Panc1 (cell line): ENCODE measurements at regions not wholly inside any gene's neighbourhood (a gene's known extent, or its start where the extent isn't known, plus 50 kb on each side); places are given as distances from the start of the nearest gene placed in this dataset.

Source experiments
- POLR2AphosphoS5 ChIP-seq: IDR thresholded peaks from 2 replicates; pipeline ENCODE4 v1.6.1; 2012; ENCODE audit warnings: mild to moderate bottlenecking, low read depth, low read length, moderate library complexity
- SIN3A ChIP-seq: IDR thresholded peaks from 2 replicates; pipeline ENCODE4 v1.6.1; 2012; ENCODE audit warnings: low read depth, mild to moderate bottlenecking, low read length, moderate library complexity, borderline replicate concordance; ENCODE audit not compliant: insufficient read depth
- TF ChIP-seq, protein P1 (sequence below): fragments of 450-650 bp; IDR thresholded peaks from 2 replicates; pipeline ENCODE4 v1.5.1; 2017; ENCODE audit warnings: mild to moderate bottlenecking
- TF ChIP-seq, protein P2 (sequence below), 2 experiments: IDR thresholded peaks; 2 replicates each; pipeline ENCODE4 v1.6.1; 2011 to 2012; ENCODE audit warnings: low read depth in 2 of 2, control low read depth in 1 of 2, low read length in 1 of 2, mild to moderate bottlenecking in 1 of 2, moderate library complexity in 1 of 2; ENCODE audit not compliant: insufficient read depth in 1 of 2

DNA sequence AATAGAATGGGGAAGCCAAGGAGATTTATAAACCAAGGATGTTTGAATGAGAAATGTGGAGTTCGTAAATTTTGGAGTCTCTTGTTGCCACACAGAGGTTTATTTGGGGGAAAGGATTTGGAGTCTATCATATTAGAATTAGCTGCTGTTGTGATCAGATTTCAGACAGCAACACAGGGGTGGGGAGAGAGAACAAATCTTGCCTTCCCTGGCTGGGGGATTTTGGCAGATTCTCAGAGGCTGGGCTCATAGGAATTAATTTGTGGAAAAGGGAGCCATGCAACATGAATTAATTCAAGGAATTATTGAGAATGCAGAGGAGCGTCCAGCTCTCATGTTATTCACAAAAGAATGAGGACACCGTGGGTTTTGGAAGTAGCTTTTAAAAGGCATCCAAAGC is 73.9 kb upstream of the PRMT8 start:
- TF ChIP-seq, protein P1, sequence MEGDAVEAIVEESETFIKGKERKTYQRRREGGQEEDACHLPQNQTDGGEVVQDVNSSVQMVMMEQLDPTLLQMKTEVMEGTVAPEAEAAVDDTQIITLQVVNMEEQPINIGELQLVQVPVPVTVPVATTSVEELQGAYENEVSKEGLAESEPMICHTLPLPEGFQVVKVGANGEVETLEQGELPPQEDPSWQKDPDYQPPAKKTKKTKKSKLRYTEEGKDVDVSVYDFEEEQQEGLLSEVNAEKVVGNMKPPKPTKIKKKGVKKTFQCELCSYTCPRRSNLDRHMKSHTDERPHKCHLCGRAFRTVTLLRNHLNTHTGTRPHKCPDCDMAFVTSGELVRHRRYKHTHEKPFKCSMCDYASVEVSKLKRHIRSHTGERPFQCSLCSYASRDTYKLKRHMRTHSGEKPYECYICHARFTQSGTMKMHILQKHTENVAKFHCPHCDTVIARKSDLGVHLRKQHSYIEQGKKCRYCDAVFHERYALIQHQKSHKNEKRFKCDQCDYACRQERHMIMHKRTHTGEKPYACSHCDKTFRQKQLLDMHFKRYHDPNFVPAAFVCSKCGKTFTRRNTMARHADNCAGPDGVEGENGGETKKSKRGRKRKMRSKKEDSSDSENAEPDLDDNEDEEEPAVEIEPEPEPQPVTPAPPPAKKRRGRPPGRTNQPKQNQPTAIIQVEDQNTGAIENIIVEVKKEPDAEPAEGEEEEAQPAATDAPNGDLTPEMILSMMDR, result no peak
- TF ChIP-seq, protein P2, sequence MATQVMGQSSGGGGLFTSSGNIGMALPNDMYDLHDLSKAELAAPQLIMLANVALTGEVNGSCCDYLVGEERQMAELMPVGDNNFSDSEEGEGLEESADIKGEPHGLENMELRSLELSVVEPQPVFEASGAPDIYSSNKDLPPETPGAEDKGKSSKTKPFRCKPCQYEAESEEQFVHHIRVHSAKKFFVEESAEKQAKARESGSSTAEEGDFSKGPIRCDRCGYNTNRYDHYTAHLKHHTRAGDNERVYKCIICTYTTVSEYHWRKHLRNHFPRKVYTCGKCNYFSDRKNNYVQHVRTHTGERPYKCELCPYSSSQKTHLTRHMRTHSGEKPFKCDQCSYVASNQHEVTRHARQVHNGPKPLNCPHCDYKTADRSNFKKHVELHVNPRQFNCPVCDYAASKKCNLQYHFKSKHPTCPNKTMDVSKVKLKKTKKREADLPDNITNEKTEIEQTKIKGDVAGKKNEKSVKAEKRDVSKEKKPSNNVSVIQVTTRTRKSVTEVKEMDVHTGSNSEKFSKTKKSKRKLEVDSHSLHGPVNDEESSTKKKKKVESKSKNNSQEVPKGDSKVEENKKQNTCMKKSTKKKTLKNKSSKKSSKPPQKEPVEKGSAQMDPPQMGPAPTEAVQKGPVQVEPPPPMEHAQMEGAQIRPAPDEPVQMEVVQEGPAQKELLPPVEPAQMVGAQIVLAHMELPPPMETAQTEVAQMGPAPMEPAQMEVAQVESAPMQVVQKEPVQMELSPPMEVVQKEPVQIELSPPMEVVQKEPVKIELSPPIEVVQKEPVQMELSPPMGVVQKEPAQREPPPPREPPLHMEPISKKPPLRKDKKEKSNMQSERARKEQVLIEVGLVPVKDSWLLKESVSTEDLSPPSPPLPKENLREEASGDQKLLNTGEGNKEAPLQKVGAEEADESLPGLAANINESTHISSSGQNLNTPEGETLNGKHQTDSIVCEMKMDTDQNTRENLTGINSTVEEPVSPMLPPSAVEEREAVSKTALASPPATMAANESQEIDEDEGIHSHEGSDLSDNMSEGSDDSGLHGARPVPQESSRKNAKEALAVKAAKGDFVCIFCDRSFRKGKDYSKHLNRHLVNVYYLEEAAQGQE (IDR thresholded peaks at IDR 0.05; ENCODE audit: insufficient read depth in 1 of 2, low read depth in 2 of 2, low read length in 1 of 2), result no peak
- TF ChIP-seq SIN3A (no peak), POLR2AphosphoS5 (no peak)
